Loucy (cell line): ENCODE measurements at regions not wholly inside any gene's neighbourhood (a gene's known extent, or its start where the extent isn't known, plus 50 kb on each side); places are given as distances from the start of the nearest gene placed in this dataset.

ENCODE experiments used
- H2AFZ ChIP-seq: fragments of 200-600 bp; sonication (generic); 2 replicates; pipeline ENCODE4 v1.6.0; 2016; ENCODE audit warnings: antibody characterized with exemption, mild to moderate bottlenecking, low read length, moderate library complexity
- H3F3A ChIP-seq: fragments of 200-600 bp; 2 replicates; pipeline ENCODE4 v1.6.0; 2016; ENCODE audit warnings: antibody characterized with exemption, low read depth, mild to moderate bottlenecking
- H3K27me3 ChIP-seq: fragments of 200-600 bp; sonication (generic); 2 replicates; pipeline ENCODE4 v1.6.1; 2014; ENCODE audit warnings: low read length, mild to moderate bottlenecking; ENCODE audit not compliant: insufficient read depth, poor library complexity, severe bottlenecking
- H3K36me3 ChIP-seq: fragments of 200-600 bp; sonication (generic); 2 replicates; pipeline ENCODE4 v1.6.1; 2016; ENCODE audit warnings: low read length; ENCODE audit not compliant: insufficient read depth
- H3K4me1 ChIP-seq: fragments of 200-600 bp; sonication (generic); 2 replicates; pipeline ENCODE4 v1.5.1; 2014; ENCODE audit warnings: low read length, mild to moderate bottlenecking; ENCODE audit not compliant: insufficient read depth, poor library complexity, severe bottlenecking
- H3K4me2 ChIP-seq: fragments of 200-600 bp; sonication (generic); 2 replicates; pipeline ENCODE4 v1.6.0; 2014; ENCODE audit warnings: antibody characterized with exemption, low read length, low read depth, mild to moderate bottlenecking; ENCODE audit not compliant: poor library complexity, severe bottlenecking
- H3K4me3 ChIP-seq: fragments of 200-600 bp; sonication (generic); 2 replicates; pipeline ENCODE4 v1.5.1; 2014; ENCODE audit warnings: low read length, mild to moderate bottlenecking, mixed read lengths; ENCODE audit not compliant: poor library complexity, severe bottlenecking
- H3K79me2 ChIP-seq: fragments of 200-600 bp; sonication (generic); 2 replicates; pipeline ENCODE4 v1.6.1; 2014; ENCODE audit warnings: low read length; ENCODE audit not compliant: insufficient read depth
- H3K9ac ChIP-seq: fragments of 200-600 bp; sonication (generic); 2 replicates; pipeline ENCODE4 v1.6.0; 2014; ENCODE audit warnings: mild to moderate bottlenecking, low read depth, low read length, moderate library complexity; ENCODE audit not compliant: poor library complexity, severe bottlenecking
- H3K9me2 ChIP-seq: fragments of 200-600 bp; sonication (generic); replicated peaks from 2 replicates; pipeline ENCODE4 v1.6.1; 2016; ENCODE audit warnings: low read depth, low read length, mixed read lengths
- H3K9me3 ChIP-seq: fragments of 200-600 bp; sonication (generic); 2 replicates; pipeline ENCODE4 v1.6.1; 2014; ENCODE audit warnings: mild to moderate bottlenecking, antibody characterized with exemption, low read length, low read depth; ENCODE audit not compliant: insufficient read depth
- H4K20me1 ChIP-seq: fragments of 200-600 bp; sonication (generic); 2 replicates; pipeline ENCODE4 v1.6.0; 2014; ENCODE audit warnings: antibody characterized with exemption, low read length, mild to moderate bottlenecking; ENCODE audit not compliant: insufficient read depth, poor library complexity, severe bottlenecking
- CTCF ChIP-seq: fragments of 200-600 bp; sonication (generic); conservative IDR thresholded peaks from 2 replicates; pipeline ENCODE4 v1.5.1; 2014; ENCODE audit warnings: mild to moderate bottlenecking, antibody characterized with exemption, low read length
- EZH2phosphoT487 ChIP-seq: fragments of 200-600 bp; IDR thresholded peaks from 2 replicates; pipeline ENCODE4 v1.6.1; 2018; ENCODE audit warnings: antibody characterized with exemption, mild to moderate bottlenecking, moderate library complexity, borderline replicate concordance

GRCh38 chr11:33413301-33413700 is 156.1 kb downstream of the HIPK3 start:
- Histone ChIP-seq H3K9ac (no peak overlapping the region), H3F3A (no peaks in the 10 kb centered on the region), H2AFZ (no peak overlapping the region), H3K9me2 (no peaks in the 10 kb centered on the region), H3K4me2 (no peak overlapping the region), H4K20me1 (no peaks in the 10 kb centered on the region), H3K36me3 (no peaks in the 10 kb centered on the region), H3K4me3 (no peak overlapping the region), H3K9me3 (no peaks in the 10 kb centered on the region), H3K79me2 (no peaks in the 10 kb centered on the region), H3K4me1 (no peaks in the 10 kb centered on the region), H3K27me3 (peaks cover 7% of the 10 kb centered on the region)
- TF ChIP-seq EZH2phosphoT487 (no peak), CTCF (no peak)

DNA sequence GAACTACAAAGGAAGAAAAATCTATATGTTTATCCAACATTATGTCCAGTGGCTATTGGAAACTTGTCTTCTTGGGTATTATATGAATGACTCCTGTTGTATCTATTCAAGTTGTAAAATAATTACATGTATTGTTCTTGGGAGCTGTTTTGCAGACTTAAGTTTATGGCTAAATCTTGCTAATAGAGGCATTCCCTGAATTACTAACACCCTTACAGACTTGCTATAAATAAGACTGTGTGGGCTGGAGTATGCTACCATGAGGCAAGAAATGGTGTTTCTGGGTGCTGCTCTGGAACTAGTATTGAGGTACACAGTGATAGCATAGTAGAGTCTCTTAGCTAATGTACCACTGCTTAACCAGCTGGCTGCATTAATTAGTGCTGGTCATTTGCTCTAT is 155.1 kb downstream of the HIPK3 start:
- Histone ChIP-seq H3K9me2 (no peaks in the 10 kb centered on the region), H3K79me2 (no peaks in the 10 kb centered on the region), H3K27me3 (peaks cover 7% of the 10 kb centered on the region), H3K4me1 (no peaks in the 10 kb centered on the region), H3K9me3 (no peaks in the 10 kb centered on the region), H3F3A (no peaks in the 10 kb centered on the region), H2AFZ (no peak overlapping the region), H3K4me2 (no peak overlapping the region), H4K20me1 (no peaks in the 10 kb centered on the region), H3K9ac (no peak overlapping the region), H3K4me3 (no peak overlapping the region), H3K36me3 (no peaks in the 10 kb centered on the region)
- TF ChIP-seq EZH2phosphoT487 (no peak), CTCF (no peak)

DNA sequence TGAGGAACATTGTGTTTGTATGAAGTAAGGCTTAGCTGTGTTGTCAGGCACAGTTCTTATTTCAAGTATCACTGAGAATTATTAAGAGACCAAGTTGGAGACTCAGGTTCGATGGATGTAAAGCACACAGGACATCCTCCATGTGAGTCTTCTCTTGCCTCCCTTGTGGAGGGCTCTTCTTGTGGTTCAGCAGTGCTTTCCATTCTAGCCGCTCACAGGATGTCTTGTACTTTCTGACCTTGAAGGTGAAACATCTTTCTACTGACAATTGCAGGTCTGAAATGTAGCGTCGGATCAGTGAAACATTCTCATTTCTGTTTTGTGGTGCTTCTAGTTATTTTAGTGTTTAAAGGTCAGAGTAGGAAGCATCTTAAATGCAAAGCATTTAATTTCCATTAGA is 154.6 kb downstream of the HIPK3 start:
- Histone ChIP-seq H3K4me3 (no peak overlapping the region), H3K4me1 (no peaks in the 10 kb centered on the region), H3K4me2 (no peak overlapping the region)

More for the DNA sequence above, 154.6 kb downstream of the HIPK3 start:
- H3K9me3 ChIP-seq, result no peaks in the 10 kb centered on the region
- H3K9ac ChIP-seq, result no peak overlapping the region
- H3K9me2 ChIP-seq, result no peaks in the 10 kb centered on the region
- no peaks in the 10 kb centered on the region for H3K36me3 ChIP-seq
- H3F3A ChIP-seq, result no peaks in the 10 kb centered on the region
- TF ChIP-seq CTCF, result no peak
- TF ChIP-seq EZH2phosphoT487, result no peak
- peaks cover 7% of the 10 kb centered on the region for H3K27me3 ChIP-seq
- H2AFZ ChIP-seq, result no peak overlapping the region
- H3K79me2 ChIP-seq, result no peaks in the 10 kb centered on the region
- H4K20me1 ChIP-seq, result no peaks in the 10 kb centered on the region
